H1 (cell line): ENCODE measurements at regions not wholly inside any gene's neighbourhood (a gene's known extent, or its start where the extent isn't known, plus 50 kb on each side); places are given as distances from the start of the nearest gene placed in this dataset.

Source experiments
- CTCF ChIA-PET: fragments of 300-600 bp; sonication (Branson Sonifier 250); formaldehyde crosslinking; loops from one replicate; lab custom pipeline; 2021; ENCODE audit not compliant: partially characterized antibody; lab: Charles Lee
- POLR2A ChIA-PET: fragments of 300-600 bp; sonication (Branson Sonifier 250); formaldehyde crosslinking; loops from one replicate; lab custom pipeline; 2021; ENCODE audit warnings: inconsistent platforms; ENCODE audit not compliant: partially characterized antibody; lab: Charles Lee
- DNase-seq, 2 experiments: peaks; one replicate each; pipeline versions ENCODE4 v3.0.0 to v3.0.0-alpha.2; 2010 to 2022; ENCODE audit warnings: low spot score in 2 of 2, low read depth in 1 of 2, mixed read lengths in 1 of 2
- FAIRE-seq: peaks from 2 replicates; lab custom pipeline; 2011; peaks lifted over from hg19 to GRCh38; lab: Jason Lieb, UNC
- H2AFZ ChIP-seq: 2 replicates; pipeline ENCODE4 v1.8.1; 2012; ENCODE audit warnings: low read length, inconsistent platforms
- H2AK5ac ChIP-seq: 2 replicates; pipeline ENCODE4 v1.6.1; 2013; ENCODE audit warnings: low read depth, low read length
- H2BK120ac ChIP-seq: replicated peaks from 2 replicates; pipeline ENCODE3; 2013; ENCODE audit warnings: low read depth, low read length, inconsistent platforms
- H2BK12ac ChIP-seq: 2 replicates; pipeline ENCODE4 v1.6.1; 2013; ENCODE audit warnings: low read depth, low read length
- H2BK15ac ChIP-seq: 2 replicates; pipeline ENCODE4 v1.6.1; 2013; ENCODE audit warnings: low read length
- H2BK20ac ChIP-seq: 2 replicates; pipeline ENCODE4 v1.6.1; 2013; ENCODE audit warnings: low read length
- H2BK5ac ChIP-seq: 2 replicates; pipeline ENCODE4 v1.6.1; 2013; ENCODE audit warnings: low read depth, low read length
- H3K14ac ChIP-seq: 2 replicates; pipeline ENCODE4 v1.6.1; 2013; ENCODE audit warnings: inconsistent platforms; ENCODE audit not compliant: insufficient read length
- H3K18ac ChIP-seq: 2 replicates; pipeline ENCODE4 v1.6.1; 2013; ENCODE audit warnings: low read length; ENCODE audit errors: extremely low read depth
- H3K23ac ChIP-seq: 2 replicates; pipeline ENCODE4 v1.6.1; 2013; ENCODE audit warnings: inconsistent platforms; ENCODE audit not compliant: insufficient read length
- H3K23me2 ChIP-seq: 2 replicates; pipeline ENCODE4 v1.6.1; 2013; ENCODE audit warnings: low read depth, low read length
- H3K27ac ChIP-seq: 2 replicates; pipeline ENCODE4 v1.6.1; 2011; ENCODE audit warnings: low read depth, low read length, inconsistent platforms
- H3K27me3 ChIP-seq, 4 experiments: replicated peaks in 1 of 4; 1 replicate in 1 of 4; 2 replicates in 3 of 4; pipeline versions ENCODE4 v1.6.1 to v1.8.1; 2011 to 2013; ENCODE audit warnings: low read length in 3 of 4, mild to moderate bottlenecking in 3 of 4, inconsistent platforms in 2 of 4, mixed read lengths in 2 of 4, moderate library complexity in 1 of 4; ENCODE audit not compliant: control insufficient read depth in 3 of 4, insufficient read depth in 3 of 4; ENCODE audit errors: extremely low read depth in 1 of 4
- H3K36me3 ChIP-seq, 4 experiments: 2 replicates each; pipeline versions ENCODE4 v1.6.1 to v1.8.1; 2011 to 2013; ENCODE audit warnings: mild to moderate bottlenecking in 4 of 4, low read length in 3 of 4, moderate library complexity in 2 of 4, control low read depth in 1 of 4, inconsistent platforms in 1 of 4; ENCODE audit not compliant: insufficient read depth in 4 of 4, control insufficient read depth in 2 of 4
- H3K4ac ChIP-seq: replicated peaks from 2 replicates; pipeline ENCODE3; 2013; ENCODE audit warnings: low read length, low read depth, mixed read lengths, inconsistent platforms; ENCODE audit not compliant: insufficient read length
- H3K4me1 ChIP-seq, 4 experiments: replicated peaks in 1 of 4; 1 replicate in 1 of 4; 2 replicates in 3 of 4; pipeline versions ENCODE4 v1.6.1 to v1.8.1; 2011 to 2013; ENCODE audit warnings: low read length in 3 of 4, inconsistent platforms in 2 of 4, mixed read lengths in 1 of 4; ENCODE audit not compliant: insufficient read depth in 4 of 4, control insufficient read depth in 3 of 4
- H3K4me2 ChIP-seq, 2 experiments: 2 replicates each; pipeline versions ENCODE4 v1.6.1 to v1.8.1; 2011 to 2013; ENCODE audit warnings: low read depth in 2 of 2, low read length in 2 of 2, control low read depth in 1 of 2, inconsistent platforms in 1 of 2, mild to moderate bottlenecking in 1 of 2; ENCODE audit not compliant: insufficient read depth in 1 of 2
- H3K4me3 ChIP-seq, 4 experiments: fragments of 200-600, 300-600 bp in 1 of 4; sonication (generic), shearing (Covaris generic), sonication (Bioruptor Twin) in 1 of 4; 2 replicates each; pipeline versions ENCODE4 v1.5.1 to v1.8.1; 2011 to 2016; ENCODE audit warnings: low read length in 4 of 4, low read depth in 3 of 4, control low read depth in 2 of 4, inconsistent platforms in 2 of 4, mild to moderate bottlenecking in 2 of 4, mixed read lengths in 1 of 4, moderate library complexity in 1 of 4; ENCODE audit not compliant: insufficient read depth in 2 of 4; ENCODE audit errors: extremely low read depth in 1 of 4
- H3K56ac ChIP-seq: replicated peaks from 2 replicates; pipeline ENCODE3; 2013; ENCODE audit warnings: low read depth, mild to moderate bottlenecking, mixed read lengths, low read length, inconsistent platforms; ENCODE audit not compliant: insufficient read length
- H3K79me1 ChIP-seq: 2 replicates; pipeline ENCODE4 v1.6.1; 2013; ENCODE audit warnings: low read depth, low read length, control low read depth
- H3K79me2 ChIP-seq, 2 experiments: 2 replicates each; pipeline versions ENCODE4 v1.6.1 to v1.8.1; 2012 to 2013; ENCODE audit warnings: low read length in 2 of 2, mild to moderate bottlenecking in 2 of 2, inconsistent platforms in 1 of 2; ENCODE audit not compliant: insufficient read depth in 2 of 2, control insufficient read depth in 1 of 2
- H3K9ac ChIP-seq, 4 experiments: replicated peaks in 1 of 4; 1 replicate in 1 of 4; 2 replicates in 3 of 4; pipeline versions ENCODE4 v1.6.1 to v1.8.1; 2011 to 2013; ENCODE audit warnings: low read depth in 3 of 4, low read length in 3 of 4, control low read depth in 2 of 4, mild to moderate bottlenecking in 2 of 4, moderate library complexity in 2 of 4, inconsistent platforms in 1 of 4; ENCODE audit errors: extremely low read depth in 1 of 4
- H3K9me3 ChIP-seq, 2 experiments: 2 replicates each; pipeline versions ENCODE4 v1.6.1 to v1.8.1; 2012 to 2013; ENCODE audit warnings: mild to moderate bottlenecking in 2 of 2, moderate library complexity in 2 of 2, control low read depth in 1 of 2, inconsistent platforms in 1 of 2, low read depth in 1 of 2, low read length in 1 of 2, mixed read lengths in 1 of 2; ENCODE audit not compliant: insufficient read depth in 2 of 2
- H4K20me1 ChIP-seq, 2 experiments: replicated peaks in 1 of 2; 2 replicates each; pipeline versions ENCODE3 to v1.8.1; 2011 to 2013; ENCODE audit warnings: inconsistent platforms in 2 of 2, low read length in 2 of 2, mild to moderate bottlenecking in 1 of 2; ENCODE audit not compliant: insufficient read depth in 2 of 2, control insufficient read depth in 1 of 2
- H4K5ac ChIP-seq: 2 replicates; pipeline ENCODE4 v1.6.1; 2013; ENCODE audit warnings: low read length, low read depth, mixed read lengths, inconsistent platforms; ENCODE audit not compliant: insufficient read length
- H4K8ac ChIP-seq: 2 replicates; pipeline ENCODE4 v1.8.0; 2013; ENCODE audit warnings: mild to moderate bottlenecking, moderate library complexity, low read length, inconsistent platforms; ENCODE audit not compliant: insufficient read depth; ENCODE audit errors: extremely low read depth
- H4K91ac ChIP-seq: replicated peaks from 2 replicates; pipeline ENCODE3; 2013; ENCODE audit warnings: low read length, mixed read lengths, inconsistent platforms; ENCODE audit not compliant: insufficient read length
- ATF3 ChIP-seq: IDR thresholded peaks from 2 replicates; pipeline ENCODE4 v1.6.1; 2011; ENCODE audit warnings: low read depth, mild to moderate bottlenecking, low read length; ENCODE audit not compliant: insufficient read depth
- BCL11A ChIP-seq, 2 experiments: IDR thresholded peaks; one replicate each; pipeline ENCODE4 v1.6.1; 2011; ENCODE audit warnings: low read depth in 2 of 2, low read length in 2 of 2, mild to moderate bottlenecking in 2 of 2
- CBX5 ChIP-seq: fragments of 300-800, 300-1000 bp; sonication (generic); IDR thresholded peaks from 2 replicates; pipeline ENCODE4 v1.7.1; 2016; ENCODE audit warnings: antibody characterized with exemption, low read length, low read depth
- CEBPB ChIP-seq: IDR thresholded peaks from 2 replicates; pipeline ENCODE4 v1.6.1; 2012; ENCODE audit warnings: low read depth, low read length
- FOSL1 ChIP-seq: IDR thresholded peaks from 2 replicates; pipeline ENCODE4 v1.6.1; 2011; ENCODE audit warnings: mild to moderate bottlenecking, low read depth, low read length, moderate library complexity; ENCODE audit not compliant: insufficient read depth
- GABPA ChIP-seq: IDR thresholded peaks from 2 replicates; pipeline ENCODE4 v1.6.1; 2011; ENCODE audit warnings: mild to moderate bottlenecking, low read length, moderate library complexity, borderline replicate concordance; ENCODE audit not compliant: insufficient read depth
- MAX ChIP-seq: IDR thresholded peaks from 2 replicates; pipeline ENCODE4 v1.6.1; 2012; ENCODE audit warnings: inconsistent platforms
- RFX5 ChIP-seq: IDR thresholded peaks from 2 replicates; pipeline ENCODE4 v1.6.1; 2011; ENCODE audit warnings: low read depth, low read length, improper control_type of control experiment, borderline replicate concordance
- RNF2 ChIP-seq: fragments of 200-900, 300-1000 bp; sonication (generic); IDR thresholded peaks from 2 replicates; pipeline ENCODE4 v1.7.1; 2016; ENCODE audit warnings: borderline replicate concordance, low read depth, mild to moderate bottlenecking, antibody characterized with exemption, low read length; ENCODE audit not compliant: poor library complexity, severe bottlenecking; ENCODE audit errors: missing control alignments
- SIN3A ChIP-seq, 2 experiments: IDR thresholded peaks in 1 of 2; conservative IDR thresholded peaks in 1 of 2; 2 replicates each; pipeline ENCODE4 v1.6.1; 2011 to 2012; ENCODE audit warnings: low read length in 2 of 2, improper control_type of control experiment in 1 of 2, low read depth in 1 of 2, mild to moderate bottlenecking in 1 of 2
- SP4 ChIP-seq: IDR thresholded peaks from 2 replicates; pipeline ENCODE4 v1.6.1; 2012; ENCODE audit warnings: low read length, inconsistent platforms
- SRF ChIP-seq: IDR thresholded peaks from 2 replicates; pipeline ENCODE4 v1.6.1; 2011; ENCODE audit warnings: mild to moderate bottlenecking, low read depth, low read length, moderate library complexity
- TAF1 ChIP-seq: IDR thresholded peaks from 2 replicates; pipeline ENCODE4 v1.6.1; 2011; ENCODE audit warnings: mild to moderate bottlenecking, low read depth, low read length
- TEAD4 ChIP-seq: IDR thresholded peaks from 2 replicates; pipeline ENCODE4 v1.6.1; 2012; ENCODE audit warnings: low read depth, low read length, inconsistent platforms, mixed read lengths
- WGBS, 2 experiments: shearing (Covaris generic) in 1 of 2; methylation state at CpG; one replicate each; pipeline versions ENCODE4 v1.1.6 to v1.1.7; 2013 to 2015; ENCODE audit warnings: low lambda C conversion rate in 2 of 2, mixed read lengths in 2 of 2, inconsistent platforms in 1 of 2, low coverage in 1 of 2, missing lambda C conversion rate in 1 of 2; ENCODE audit not compliant: insufficient replicate concordance in 2 of 2, insufficient coverage in 1 of 2, insufficient read length in 1 of 2; ENCODE audit errors: extremely low coverage in 1 of 2, missing lambda C conversion rate in 1 of 2; 5-methylcytosine and 5-hydroxymethylcytosine counted together

GRCh38 chr12:89183985-89184435 is 168.3 kb downstream of the DUSP6 start:
- POLR2A ChIA-PET, result no interaction called here
- no peak overlapping the region for H2BK5ac ChIP-seq
- H4K20me1 ChIP-seq, result no peaks in the 10 kb centered on the region
- no peak overlapping the region for H3K4me2 ChIP-seq
- H2BK120ac ChIP-seq, result no peak overlapping the region
- no peaks in the 10 kb centered on the region for H3K4me1 ChIP-seq
- no peak overlapping the region for H3K23ac ChIP-seq
- WGBS, 2 experiments, result 89 to 100% methylated on average over 1 to 2 of the region's 2 CpGs
- H3K23me2 ChIP-seq, result no peaks in the 10 kb centered on the region
- H3K27ac ChIP-seq, result no peak overlapping the region
- H3K27me3 ChIP-seq, result no peaks in the 10 kb centered on the region
- H3K79me2 ChIP-seq, result no peaks in the 10 kb centered on the region
- no peak overlapping the region for H3K14ac ChIP-seq
- CTCF ChIA-PET, result no interaction called here
- no peak overlapping the region for H3K18ac ChIP-seq
- no peak overlapping the region for H4K8ac ChIP-seq
- H4K91ac ChIP-seq, result no peak overlapping the region
- H2BK12ac ChIP-seq, result no peak overlapping the region
- no peak overlapping the region for H2BK15ac ChIP-seq
- TF ChIP-seq FOSL1, result no peak
- no peak for TF ChIP-seq SP4
- no peak for TF ChIP-seq CBX5
- TF ChIP-seq BCL11A (IDR thresholded peaks at IDR 0.05; ENCODE audit: low read depth in 2 of 2, low read length in 2 of 2), result no peak
- no peak for TF ChIP-seq RNF2
- no peak for TF ChIP-seq SIN3A (conservative IDR thresholded peaks at IDR 0.05 in 1 of 2, IDR thresholded peaks at IDR 0.05 in 1 of 2; ENCODE audit: low read depth in 1 of 2, low read length in 2 of 2)
- no peak for TF ChIP-seq GABPA
- TF ChIP-seq TEAD4, result no peak
- TF ChIP-seq SRF, result no peak
- TF ChIP-seq ATF3, result no peak
- TF ChIP-seq CEBPB, result no peak
- TF ChIP-seq TAF1, result no peak
- no peak for TF ChIP-seq MAX
- TF ChIP-seq RFX5, result no peak
- no peak overlapping the region for H3K4ac ChIP-seq
- no peaks in the 10 kb centered on the region for H3K9me3 ChIP-seq
- H3K79me1 ChIP-seq, result no peaks in the 10 kb centered on the region
- no peak overlapping the region for H4K5ac ChIP-seq
- H2BK20ac ChIP-seq, result no peak overlapping the region
- H3K9ac ChIP-seq, result no peak overlapping the region
- no peak overlapping the region for H3K56ac ChIP-seq
- no peaks in the 10 kb centered on the region for H3K36me3 ChIP-seq
- no peak overlapping the region for H2AFZ ChIP-seq
- no peak overlapping the region for H3K4me3 ChIP-seq
- FAIRE-seq (no peak), DNase-seq (no peak)
- no peak overlapping the region for H2AK5ac ChIP-seq
